ENCODE measurements at regions not wholly inside any gene's neighbourhood (a gene's known extent, or its start where the extent isn't known, plus 50 kb on each side); places are given as distances from the start of the nearest gene placed in this dataset.

DNA sequence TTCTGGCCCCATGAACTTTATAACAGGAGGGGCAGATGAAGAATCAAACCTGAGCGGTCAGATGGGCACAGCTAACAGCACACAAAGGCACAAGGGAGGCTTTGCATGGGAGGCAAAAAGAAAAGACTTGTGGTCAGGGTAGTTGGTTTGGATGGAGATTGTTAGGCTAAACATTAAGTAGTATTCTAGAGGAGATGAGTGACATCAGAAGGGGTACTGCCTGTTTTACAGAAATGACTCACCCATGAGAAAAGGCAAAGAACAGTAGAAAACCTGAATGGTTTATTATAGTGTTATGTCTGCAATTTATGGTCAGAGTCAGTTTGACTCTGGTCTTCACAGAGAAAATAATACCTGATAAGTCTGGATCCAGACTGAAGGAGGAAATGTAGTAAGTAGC is 129.8 kb upstream of the KIRREL3 start:
- TF ChIP-seq POLR2A (IDR thresholded peaks at IDR 0.05; ENCODE audit: low read depth, low read length) (no peak), TAF1 (IDR thresholded peaks at IDR 0.05; ENCODE audit: low read depth, low read length) (no peak), POU2F2 (IDR thresholded peaks at IDR 0.05; ENCODE audit: low read depth, low read length) (no peak), POLR2AphosphoS5 (IDR thresholded peaks at IDR 0.05; ENCODE audit: low read depth, low read length) (no peak), SPI1 (IDR thresholded peaks at IDR 0.05; ENCODE audit: low read depth, low read length) (no peak), PAX5 (IDR thresholded peaks at IDR 0.05; ENCODE audit: insufficient read depth, low read length, severe bottlenecking) (no peak)

Measured in GM12891 (cell line).